ENCODE measurements at regions not wholly inside any gene's neighbourhood (a gene's known extent, or its start where the extent isn't known, plus 50 kb on each side); places are given as distances from the start of the nearest gene placed in this dataset.

- H3K4me3 Mint-ChIP-seq (ENCODE audit: unreplicated experiment), result no peak overlapping the region
- H3K4me1 Mint-ChIP-seq (ENCODE audit: unreplicated experiment), result peaks cover 22% of the 10 kb centered on the region
- H3K27ac Mint-ChIP-seq (ENCODE audit: unreplicated experiment), result no peak overlapping the region
These were observed 169.1 kb downstream of the KATNIP start for GRCh38 chr16:27719106-27719445.

GRCh38 chr16:27720731-27721530, 171.0 kb downstream of the KATNIP start:
- no peak for DNase-seq (ENCODE audit: extremely low spot score, unreplicated experiment)
- Mint-ChIP-seq H3K36me3 (ENCODE audit: unreplicated experiment) (peaks cover 22% of the 10 kb centered on the region), H3K27me3 (ENCODE audit: unreplicated experiment) (no peaks in the 10 kb centered on the region), H3K9me3 (ENCODE audit: unreplicated experiment) (no peaks in the 10 kb centered on the region), H3K4me1 (ENCODE audit: unreplicated experiment) (peaks cover 29% of the 10 kb centered on the region), H3K4me3 (ENCODE audit: unreplicated experiment) (no peak overlapping the region), H3K27ac (ENCODE audit: unreplicated experiment) (no peak overlapping the region)
- TF ChIP-seq CTCF (IDR thresholded peaks at IDR 0.05), result no peak

More at GRCh38 chr16:27719106-27719445, 169.1 kb downstream of the KATNIP start:
- no peaks in the 10 kb centered on the region for H3K27me3 Mint-ChIP-seq (ENCODE audit: unreplicated experiment)
- no peaks in the 10 kb centered on the region for H3K9me3 Mint-ChIP-seq (ENCODE audit: unreplicated experiment)
- DNase-seq (ENCODE audit: extremely low spot score, unreplicated experiment), result no peak
- TF ChIP-seq CTCF (IDR thresholded peaks at IDR 0.05), result no peak
- peaks cover 15% of the 10 kb centered on the region for H3K36me3 Mint-ChIP-seq (ENCODE audit: unreplicated experiment)

- H3K9me3 Mint-ChIP-seq (ENCODE audit: unreplicated experiment), result no peaks in the 10 kb centered on the region
- TF ChIP-seq CTCF (IDR thresholded peaks at IDR 0.05), result no peak
- no peak overlapping the region for H3K4me3 Mint-ChIP-seq (ENCODE audit: unreplicated experiment)
- H3K36me3 Mint-ChIP-seq (ENCODE audit: unreplicated experiment), result peaks cover 24% of the 10 kb centered on the region
- DNase-seq (ENCODE audit: extremely low spot score, unreplicated experiment), result no peak
- H3K27ac Mint-ChIP-seq (ENCODE audit: unreplicated experiment), result no peak overlapping the region
- H3K27me3 Mint-ChIP-seq (ENCODE audit: unreplicated experiment), result no peaks in the 10 kb centered on the region
- peaks cover 29% of the 10 kb centered on the region for H3K4me1 Mint-ChIP-seq (ENCODE audit: unreplicated experiment)
These were observed 171.7 kb downstream of the KATNIP start for GRCh38 chr16:27721531-27722181.

GRCh38 chr16:27722207-27722606, 172.3 kb downstream of the KATNIP start:
- Mint-ChIP-seq H3K4me3 (ENCODE audit: unreplicated experiment) (no peak overlapping the region), H3K27ac (ENCODE audit: unreplicated experiment) (no peak overlapping the region), H3K9me3 (ENCODE audit: unreplicated experiment) (no peaks in the 10 kb centered on the region), H3K27me3 (ENCODE audit: unreplicated experiment) (no peaks in the 10 kb centered on the region), H3K4me1 (ENCODE audit: unreplicated experiment) (peaks cover 29% of the 10 kb centered on the region), H3K36me3 (ENCODE audit: unreplicated experiment) (peaks cover 24% of the 10 kb centered on the region)
- no peak for TF ChIP-seq CTCF (IDR thresholded peaks at IDR 0.05)
- no peak for DNase-seq (ENCODE audit: extremely low spot score, unreplicated experiment)

GRCh38 chr16:27722892-27723450, 173.0 kb downstream of the KATNIP start:
- Mint-ChIP-seq H3K4me3 (ENCODE audit: unreplicated experiment) (no peak overlapping the region), H3K27me3 (ENCODE audit: unreplicated experiment) (no peaks in the 10 kb centered on the region), H3K36me3 (ENCODE audit: unreplicated experiment) (peaks cover 30% of the 10 kb centered on the region), H3K9me3 (ENCODE audit: unreplicated experiment) (no peaks in the 10 kb centered on the region), H3K4me1 (ENCODE audit: unreplicated experiment) (peaks cover 27% of the 10 kb centered on the region), H3K27ac (ENCODE audit: unreplicated experiment) (no peak overlapping the region)
- no peak for TF ChIP-seq CTCF (IDR thresholded peaks at IDR 0.05)
- DNase-seq (ENCODE audit: extremely low spot score, unreplicated experiment), result no peak

All from osteocyte (in vitro differentiated cells).